ENCODE measurements at regions not wholly inside any gene's neighbourhood (a gene's known extent, or its start where the extent isn't known, plus 50 kb on each side); places are given as distances from the start of the nearest gene placed in this dataset.

DNA sequence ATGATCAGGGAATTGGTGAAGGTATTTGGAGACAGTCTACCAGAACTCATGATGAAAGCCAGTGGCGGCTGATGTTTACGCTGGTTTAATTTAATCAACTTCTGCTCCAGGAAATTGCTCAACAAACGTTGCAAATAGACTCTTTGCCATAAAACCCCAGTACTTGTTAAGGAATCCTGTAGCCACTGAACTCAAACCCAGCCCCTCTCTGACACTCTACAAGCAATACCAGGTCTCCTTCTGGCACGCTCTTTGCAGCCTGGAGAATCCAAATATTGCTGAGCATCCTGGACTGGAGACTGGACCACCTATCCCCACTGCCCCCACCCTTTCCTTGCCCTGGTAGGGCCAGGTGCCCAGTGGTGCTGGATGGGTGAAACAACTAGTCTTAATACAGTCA is 308.2 kb downstream of the FBXO15 start:
- no peak overlapping the region for H2AFZ ChIP-seq (ENCODE audit: low read length)
- H3K27ac Mint-ChIP-seq = no peak overlapping the region
- no peak overlapping the region for H4K8ac ChIP-seq (replicated peaks; ENCODE audit: insufficient read length, low read depth, low read length)
- H3K4me2 ChIP-seq (ENCODE audit: insufficient read depth, insufficient read length, low read length) = no peak overlapping the region
- H3K9me3 Mint-ChIP-seq = no peaks in the 10 kb centered on the region
- no peak overlapping the region for H2BK5ac ChIP-seq (ENCODE audit: insufficient read length, low read length)
- no peaks in the 10 kb centered on the region for H4K20me1 ChIP-seq (ENCODE audit: control insufficient read depth, insufficient read depth, insufficient read length)
- H3K9me3 ChIP-seq (ENCODE audit: control insufficient read depth, low read depth, low read length) = no peaks in the 10 kb centered on the region
- H3K23ac ChIP-seq (ENCODE audit: insufficient read length, low read depth, low read length) = no peak overlapping the region
- H3K27me3 ChIP-seq (ENCODE audit: insufficient read depth, low read length) = no peaks in the 10 kb centered on the region
- H3K4me1 Mint-ChIP-seq = peaks cover 3 to 5% of the 10 kb centered on the region in 2 experiments
- no peak for TF ChIP-seq CTCF (conservative IDR thresholded peaks at IDR 0.05)
- H4K91ac ChIP-seq (ENCODE audit: insufficient read length, low read depth, low read length) = no peak overlapping the region
- no peak overlapping the region for H4K5ac ChIP-seq (ENCODE audit: insufficient read length, low read depth, low read length)
- no CpG with 5 or more reads among the region's 4 CpGs for WGBS (ENCODE audit: extremely low coverage, insufficient read length, low lambda C conversion rate)
- H3K27ac ChIP-seq (ENCODE audit: insufficient read length, low read depth, low read length) = no peak overlapping the region
- H3K18ac ChIP-seq (ENCODE audit: insufficient read length, low read depth, low read length) = no peak overlapping the region
- H3K79me2 ChIP-seq (ENCODE audit: insufficient read depth, low read length) = no peaks in the 10 kb centered on the region
- no peak overlapping the region for H2AK5ac ChIP-seq (ENCODE audit: insufficient read length, low read length)
- no peak for DNase-seq
- H3K27me3 Mint-ChIP-seq (ENCODE audit: low read depth) = no peaks in the 10 kb centered on the region; the same call in 1 of the 2 replicates
- H3K56ac ChIP-seq (ENCODE audit: insufficient read length, low read depth, low read length) = no peak overlapping the region
- H2BK12ac ChIP-seq (ENCODE audit: insufficient read length, low read depth, low read length) = no peak overlapping the region
- no peak overlapping the region for H3T11ph ChIP-seq (ENCODE audit: low read length)
- no peak overlapping the region for H2BK20ac ChIP-seq (ENCODE audit: low read depth, low read length, poor library complexity, severe bottlenecking)
- no peak overlapping the region for H2BK15ac ChIP-seq (ENCODE audit: low read depth, low read length)
- H3K14ac ChIP-seq (ENCODE audit: insufficient read depth, low read length) = no peak overlapping the region
- H3K9ac ChIP-seq (ENCODE audit: extremely low read depth, insufficient read length, low read length) = no peak overlapping the region
- no peaks in the 10 kb centered on the region for H3K36me3 Mint-ChIP-seq (ENCODE audit: insufficient read depth in 1 of 3, low read depth in 3 of 3)
- no peaks in the 10 kb centered on the region for H3K23me2 ChIP-seq (ENCODE audit: insufficient read length, low read depth, low read length, poor library complexity, severe bottlenecking)
- no peaks in the 10 kb centered on the region for H3K79me1 ChIP-seq (ENCODE audit: insufficient read depth, low read depth, low read length, poor library complexity, severe bottlenecking)
- H3K4me1 ChIP-seq (ENCODE audit: insufficient read depth, low read length) = no peaks in the 10 kb centered on the region
- H3K4ac ChIP-seq (ENCODE audit: low read depth, low read length) = no peak overlapping the region
- no peak overlapping the region for H3K4me3 Mint-ChIP-seq
- no peak overlapping the region for H2BK120ac ChIP-seq (ENCODE audit: low read depth, low read length, poor library complexity, severe bottlenecking)

Data from H9 (cell line).